ENCODE measurements at regions not wholly inside any gene's neighbourhood (a gene's known extent, or its start where the extent isn't known, plus 50 kb on each side); places are given as distances from the start of the nearest gene placed in this dataset.
A peak's percentile ranks its signal among the peaks of the same experiment; 100 is the strongest.
"Not testable (repeated sequence)": the region's sequence is repeated elsewhere in the genome, so short reads cannot be mapped to it uniquely, and the experiment has no call there.

DNA sequence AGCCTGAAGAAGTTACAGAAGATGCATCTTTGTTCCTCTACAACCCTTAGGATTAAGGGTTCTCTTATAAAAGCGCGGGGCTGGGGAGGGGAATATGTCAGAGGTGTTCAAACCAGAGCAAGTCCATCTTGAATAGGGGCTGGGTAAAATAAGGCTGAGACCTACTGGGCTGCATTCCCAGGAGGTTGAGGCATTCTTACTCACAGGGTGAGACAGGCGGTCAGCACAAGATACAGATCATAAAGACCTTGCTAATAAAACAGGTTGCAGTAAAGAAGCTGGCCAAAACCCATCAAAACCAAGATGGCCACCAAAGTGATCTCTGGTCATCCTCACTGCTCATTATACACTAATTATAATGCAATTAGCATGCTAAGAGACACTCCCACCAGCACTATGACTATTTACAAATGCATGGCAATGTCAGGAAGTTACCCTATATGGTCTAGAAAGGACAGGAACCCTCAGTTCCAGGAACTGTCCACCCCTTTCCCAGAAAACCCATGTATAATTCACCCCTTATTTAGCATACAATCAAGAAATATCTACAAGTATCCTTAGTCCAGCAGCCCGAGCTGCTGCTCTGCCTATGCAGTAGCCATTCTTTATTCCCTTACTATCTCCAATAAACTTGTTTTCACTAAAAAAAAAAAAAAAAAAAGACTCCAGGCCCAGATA lies 108.1 kb upstream of the FOXN3 start:
- no peak for DNase-seq (ENCODE audit: low spot score)

DNA sequence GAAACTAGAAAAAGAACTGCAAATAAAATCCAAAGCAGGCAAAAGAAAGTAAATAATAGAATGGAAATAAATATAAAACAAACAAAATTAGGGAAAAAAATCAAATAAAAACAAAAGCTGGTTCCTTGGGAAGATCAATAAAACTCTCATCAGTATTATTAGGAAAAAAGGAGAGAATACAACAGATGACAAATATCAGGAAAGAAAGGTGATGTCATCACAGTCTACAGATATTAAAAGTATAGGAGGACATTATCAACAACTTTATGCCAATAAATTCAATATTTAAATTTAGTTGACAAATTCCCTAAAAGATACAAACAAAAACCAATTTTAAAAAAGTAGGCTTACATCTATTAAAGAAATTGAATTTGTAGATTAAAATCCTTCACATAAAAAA lies 107.4 kb upstream of the FOXN3 start:
- no peak for DNase-seq (ENCODE audit: low spot score)

DNA sequence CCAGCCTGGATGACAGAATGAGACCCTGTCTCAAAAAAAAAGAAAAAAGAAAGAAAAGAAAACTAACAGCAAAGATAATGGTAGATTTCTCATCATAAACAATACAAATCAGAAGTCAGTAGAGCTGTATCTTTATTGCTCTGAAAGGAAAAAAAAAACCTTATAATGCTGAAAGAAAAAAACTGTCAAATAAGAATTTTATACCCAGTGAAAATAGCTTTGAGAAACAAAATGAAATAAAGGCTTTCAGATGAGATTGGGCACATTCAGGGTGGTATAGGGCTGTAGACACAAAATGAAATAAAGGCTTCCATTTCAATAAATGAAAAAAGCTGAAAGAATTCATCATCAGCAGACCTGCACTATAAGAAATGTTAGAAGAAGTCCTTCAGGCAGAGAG lies 105.0 kb upstream of the FOXN3 start:
- no peak for DNase-seq (ENCODE audit: low spot score)

DNA sequence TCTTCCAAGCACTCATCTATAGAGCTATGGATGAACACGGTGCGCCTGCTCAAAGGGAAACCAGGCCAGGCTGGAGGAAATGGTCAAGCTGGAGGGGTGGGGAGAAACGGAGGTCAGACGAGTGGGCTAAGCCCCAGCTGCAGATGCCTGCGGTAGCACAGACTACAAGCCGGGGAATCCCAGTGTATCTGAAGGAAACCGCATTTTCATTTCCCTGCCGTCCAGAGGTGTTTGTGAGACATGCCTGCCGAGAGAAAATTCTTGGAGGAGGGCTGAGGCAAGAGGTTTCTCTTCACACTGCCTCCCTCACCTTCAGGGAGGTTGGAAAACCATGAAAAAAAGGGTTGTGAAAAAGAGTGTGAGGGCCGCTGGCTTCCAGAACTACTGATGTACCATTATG lies 102.0 kb upstream of the FOXN3 start:
- no peak for DNase-seq (ENCODE audit: low spot score)

DNA sequence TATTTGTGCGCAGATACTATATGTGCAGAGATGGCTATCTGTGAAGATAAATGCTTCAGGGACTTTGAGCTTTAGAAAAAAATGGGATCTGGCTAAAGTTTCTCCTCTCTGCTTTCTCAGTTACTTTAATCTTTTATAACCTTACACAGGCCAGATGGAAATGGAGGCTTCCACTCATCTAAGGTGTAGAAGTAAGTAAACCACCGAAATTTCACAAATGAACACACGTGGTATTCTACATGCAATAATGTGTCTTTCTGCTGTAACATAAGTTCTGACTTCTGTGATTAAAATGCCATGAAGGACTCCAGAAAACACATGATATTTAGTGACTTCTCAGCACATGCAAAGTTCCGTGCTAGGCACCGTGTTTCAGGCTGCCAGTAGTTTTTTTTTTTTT lies 99.1 kb upstream of the FOXN3 start:
- no peak for DNase-seq (ENCODE audit: low spot score)

DNA sequence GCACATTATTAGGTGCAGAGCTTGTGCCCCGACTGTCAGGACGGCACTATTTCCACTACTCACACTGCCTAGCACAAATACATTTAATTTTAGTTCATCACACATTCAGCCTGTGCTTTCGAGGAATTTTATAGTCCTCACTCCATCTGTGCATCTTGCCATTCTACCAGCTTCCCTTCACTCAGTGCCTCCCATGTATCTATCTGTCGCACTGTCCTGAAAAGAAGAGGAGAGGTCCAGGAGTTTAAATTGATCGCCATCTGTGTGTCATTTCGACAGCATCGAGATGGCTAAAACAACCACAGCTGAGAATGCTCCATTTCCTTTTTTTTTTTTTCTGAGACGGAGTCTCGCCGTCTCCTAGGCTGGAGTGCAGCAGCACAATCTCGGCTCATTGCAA lies 97.6 kb upstream of the FOXN3 start:
- DNase-seq (ENCODE audit: low spot score) = no peak

DNA sequence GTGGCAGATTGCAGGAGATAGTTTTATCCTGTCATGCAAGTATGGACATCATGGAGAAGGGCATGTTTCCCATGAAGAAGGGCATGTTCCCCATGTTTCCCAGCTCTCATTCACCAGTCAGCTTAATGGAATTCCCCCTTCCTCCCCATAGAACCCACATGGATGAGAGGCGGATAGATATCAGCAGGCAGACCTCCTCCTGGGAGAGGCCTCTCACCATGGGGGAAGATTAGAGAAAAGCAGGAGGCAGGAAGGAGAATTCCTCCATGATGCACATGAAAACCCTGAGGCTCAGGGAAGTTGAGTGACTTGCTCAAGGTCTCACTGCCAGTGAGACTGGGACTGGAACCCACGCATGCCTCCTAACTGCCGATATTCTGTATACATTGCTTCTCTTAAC lies 92.9 kb upstream of the FOXN3 start:
- DNase-seq (ENCODE audit: low spot score) = no peak

DNA sequence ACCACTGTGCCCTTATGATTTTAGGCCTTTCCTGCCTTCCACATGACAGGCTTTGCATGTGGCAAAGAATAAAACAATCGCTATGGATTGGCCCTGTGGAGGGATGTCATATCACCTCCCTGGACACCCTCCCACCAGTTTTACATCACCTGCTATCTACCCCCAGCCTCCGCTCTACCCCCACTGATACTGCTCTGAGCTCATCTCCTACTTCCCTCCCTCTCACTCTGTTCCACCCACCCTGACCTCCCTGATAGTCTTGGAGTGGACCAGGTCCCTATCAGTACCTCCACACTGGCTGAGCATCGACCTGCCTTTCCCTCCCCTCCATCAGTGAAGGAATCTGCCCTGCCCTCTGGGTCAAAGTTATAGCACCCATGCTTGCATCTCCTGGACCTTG lies 91.8 kb upstream of the FOXN3 start:
- no peak for DNase-seq (ENCODE audit: low spot score)

DNA sequence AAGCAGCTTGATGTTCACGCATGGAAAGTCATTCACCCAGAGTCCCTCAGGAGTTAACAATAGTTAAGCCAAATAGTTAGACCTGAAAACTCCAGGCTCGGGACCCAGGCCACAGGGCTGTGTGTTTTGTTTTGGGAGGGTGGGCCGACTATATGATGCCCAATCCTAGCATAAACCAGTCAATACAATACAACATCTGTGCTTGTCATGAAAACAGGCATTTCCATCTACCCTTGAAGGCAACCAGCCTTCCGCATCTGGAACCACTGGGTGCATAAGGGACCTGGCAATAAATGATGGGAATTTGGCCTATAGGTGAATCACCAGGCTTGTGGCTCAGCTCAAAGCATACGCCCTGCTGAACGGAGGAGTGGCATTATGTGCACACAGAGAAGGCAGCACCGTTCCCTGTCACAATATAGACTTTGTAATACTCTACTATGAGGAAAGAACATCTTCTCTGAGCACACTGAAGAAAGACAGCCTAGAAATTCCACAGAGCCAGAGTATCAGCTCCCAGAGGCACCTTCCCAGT lies 91.0 kb upstream of the FOXN3 start:
- DNase-seq (ENCODE audit: low spot score) = no peak

DNA sequence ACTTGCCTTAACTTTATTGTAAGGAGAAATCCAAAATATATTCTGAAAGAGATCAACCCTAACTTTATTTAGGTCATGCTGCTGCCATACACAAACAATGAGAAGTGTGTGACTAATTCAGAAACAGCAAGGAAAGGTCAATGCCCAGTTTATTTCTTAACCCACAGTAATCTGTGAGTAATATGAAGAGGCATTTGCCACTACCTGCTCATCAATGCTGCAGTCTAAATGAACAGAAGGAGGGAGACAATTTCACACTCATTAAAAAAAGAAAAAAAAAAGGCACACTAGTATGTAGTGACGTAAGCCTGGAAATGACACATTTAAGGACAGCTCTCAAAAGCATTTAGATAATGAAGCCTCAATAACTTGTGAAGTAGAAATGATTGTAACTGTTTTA lies 90.5 kb upstream of the FOXN3 start:
- DNase-seq (ENCODE audit: low spot score) = no peak

DNA sequence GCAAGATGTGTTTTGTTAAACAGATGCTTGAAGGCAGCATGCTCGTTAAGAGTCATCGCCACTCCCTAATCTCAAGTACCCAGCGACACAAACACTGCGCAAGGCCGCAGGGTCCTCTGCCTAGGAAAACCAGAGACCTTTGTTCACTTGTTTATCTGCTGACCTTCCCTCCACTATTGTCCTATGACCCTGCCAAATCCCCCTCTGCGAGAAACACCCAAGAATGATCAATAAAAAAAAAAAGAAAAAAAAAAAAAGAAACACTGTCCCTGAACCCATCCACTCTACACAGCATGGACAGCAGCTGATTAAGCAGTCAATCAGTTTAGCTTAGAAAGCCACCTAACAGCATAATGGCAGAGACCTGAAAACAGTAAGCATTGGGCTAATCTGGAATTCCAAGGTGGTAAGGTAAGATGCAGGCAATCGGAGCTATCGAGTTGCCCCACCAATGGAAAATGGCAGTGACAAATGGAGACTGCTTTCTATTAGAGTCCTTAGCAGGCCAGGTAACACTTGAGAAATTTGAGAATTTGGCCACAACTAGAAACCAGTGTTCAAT lies 89.9 kb upstream of the FOXN3 start:
- DNase-seq (ENCODE audit: low spot score) = not testable (repeated sequence)

DNA sequence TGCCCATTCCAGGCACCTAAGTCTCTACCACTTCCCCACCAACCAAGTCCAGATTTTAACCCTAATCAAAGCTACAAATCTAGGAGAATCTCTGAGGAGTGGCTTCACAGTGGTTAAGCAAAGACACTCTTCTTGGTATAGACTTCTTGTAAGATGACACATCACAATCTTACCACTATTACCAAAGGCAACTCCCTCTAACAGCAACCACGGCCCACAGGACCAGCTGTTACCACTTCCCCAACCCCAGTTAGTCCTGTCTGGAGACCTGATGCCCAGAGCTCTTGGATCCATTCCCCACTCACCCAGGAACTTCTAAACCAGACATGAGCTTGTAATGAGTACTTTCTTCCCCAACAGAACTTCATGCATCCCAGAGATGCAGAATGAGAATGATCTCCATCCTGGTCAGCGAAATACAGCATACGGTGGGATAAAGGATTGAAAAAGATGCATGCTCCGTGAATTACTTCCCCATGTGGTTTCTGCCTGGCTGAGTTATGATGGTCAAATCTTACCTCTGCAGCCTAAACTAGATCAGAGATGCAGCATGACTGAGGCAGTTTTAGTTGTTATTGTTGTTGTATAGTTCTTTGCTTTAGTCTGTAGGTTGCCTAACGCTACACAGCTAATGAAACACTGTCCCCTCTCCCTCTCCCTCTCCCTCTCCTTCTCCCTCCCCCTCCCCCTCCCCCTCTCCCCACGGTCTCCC lies 87.7 kb upstream of the FOXN3 start:
- no peak for DNase-seq (ENCODE audit: low spot score)

DNA sequence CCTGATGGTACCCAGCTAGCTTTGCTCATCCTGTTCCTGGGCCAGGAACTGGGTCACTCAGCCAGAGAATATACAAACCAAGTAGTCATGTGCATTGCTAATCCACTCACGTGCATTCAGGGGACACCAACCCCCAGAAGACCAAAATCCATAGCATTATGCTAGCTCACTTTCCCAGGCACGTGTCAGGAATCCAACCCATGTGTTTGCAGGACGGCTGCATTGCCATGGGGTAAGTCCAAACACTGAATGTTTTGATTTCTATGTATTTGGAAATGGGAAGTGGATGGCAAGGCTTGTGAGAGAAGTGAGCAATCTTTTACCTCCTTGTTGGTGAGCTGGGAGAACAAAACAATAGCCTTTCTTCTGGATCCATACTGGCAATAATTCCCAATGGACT lies 87.1 kb upstream of the FOXN3 start:
- no peak for DNase-seq (ENCODE audit: low spot score)

DNA sequence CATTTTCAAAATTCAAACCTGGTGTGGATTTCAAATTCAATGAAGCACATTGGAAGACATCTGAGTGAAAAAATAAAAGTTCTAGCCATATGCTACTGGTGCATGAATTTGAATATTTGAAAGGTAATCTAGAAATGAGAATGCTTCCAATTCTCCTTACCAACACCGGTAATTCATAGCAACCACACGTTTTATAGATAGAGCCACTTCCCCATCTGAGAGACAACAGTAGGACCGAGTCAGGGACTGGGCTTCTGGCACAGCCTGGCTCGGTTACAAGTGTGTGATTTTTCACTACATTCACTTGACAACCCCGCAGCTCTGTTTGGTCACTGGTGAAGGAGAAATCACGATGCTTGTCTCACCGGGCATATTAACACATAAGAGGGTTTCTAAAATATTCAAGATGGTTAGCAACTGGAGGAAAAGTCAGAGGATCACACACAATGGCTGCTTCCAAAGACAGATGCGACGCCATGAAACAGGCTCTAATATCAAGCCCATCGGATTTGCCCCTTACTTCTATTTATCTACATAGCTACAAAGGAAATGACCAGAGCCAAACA lies 86.5 kb upstream of the FOXN3 start:
- DNase-seq (ENCODE audit: low spot score) = no peak

DNA sequence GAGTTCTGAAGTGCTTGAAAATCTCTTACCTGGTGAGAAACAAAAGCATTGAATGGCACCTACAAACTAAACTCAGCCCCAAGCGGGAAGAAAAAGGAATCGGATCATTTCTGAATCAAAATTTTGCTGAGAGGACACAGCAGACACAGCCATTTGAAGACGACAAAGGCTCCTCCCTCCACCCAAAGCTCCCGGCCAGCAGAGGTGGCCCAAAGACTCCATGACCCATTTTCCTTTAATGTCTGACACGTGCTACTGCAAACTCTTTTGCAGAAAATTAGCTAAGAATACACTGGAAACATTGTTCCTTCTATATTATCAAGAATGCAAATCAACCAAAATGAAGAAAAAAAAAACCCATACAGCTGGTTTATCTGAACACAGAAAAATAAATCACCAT lies 85.9 kb upstream of the FOXN3 start:
- no peak for DNase-seq (ENCODE audit: low spot score)

DNA sequence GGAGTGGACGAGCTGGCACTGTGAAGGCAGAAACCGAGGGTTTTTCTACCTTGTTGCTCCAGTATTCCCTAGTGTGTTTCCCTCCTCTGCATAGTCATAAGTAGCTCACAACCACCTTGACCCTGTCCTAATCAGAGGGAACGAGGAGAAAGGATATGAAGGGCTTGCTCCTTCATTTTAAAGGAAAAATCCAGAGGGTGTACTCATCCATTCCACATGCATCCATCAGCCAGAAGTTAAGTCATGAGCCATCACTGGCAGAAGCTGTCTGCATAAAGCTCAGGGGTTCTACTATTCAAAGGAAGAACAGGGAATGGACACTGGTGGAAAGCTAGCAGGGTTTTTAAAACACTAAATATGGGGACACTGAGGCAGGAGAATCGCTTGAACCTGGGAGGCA lies 84.3 kb upstream of the FOXN3 start:
- DNase-seq (ENCODE audit: low spot score) = no peak

DNA sequence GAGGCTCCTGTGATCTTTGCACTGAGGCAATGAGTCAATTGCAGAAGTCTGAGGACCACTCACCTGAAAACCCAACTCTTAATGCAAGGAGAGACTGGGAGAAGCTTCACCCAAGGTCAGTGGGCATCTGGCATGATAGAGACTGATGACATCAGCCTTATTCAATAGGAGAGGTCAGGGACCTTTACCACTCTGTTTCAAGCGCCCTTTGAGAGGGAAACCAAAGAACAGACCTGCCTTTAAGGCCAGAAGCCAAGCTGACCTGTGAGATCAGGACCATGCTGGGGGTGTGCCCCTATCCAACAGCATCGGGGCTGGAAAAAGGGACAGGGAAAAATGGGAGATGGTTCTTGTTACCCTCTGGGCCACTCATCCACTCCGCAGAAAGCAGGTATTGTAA lies 83.3 kb upstream of the FOXN3 start:
- no peak for DNase-seq (ENCODE audit: low spot score)

DNA sequence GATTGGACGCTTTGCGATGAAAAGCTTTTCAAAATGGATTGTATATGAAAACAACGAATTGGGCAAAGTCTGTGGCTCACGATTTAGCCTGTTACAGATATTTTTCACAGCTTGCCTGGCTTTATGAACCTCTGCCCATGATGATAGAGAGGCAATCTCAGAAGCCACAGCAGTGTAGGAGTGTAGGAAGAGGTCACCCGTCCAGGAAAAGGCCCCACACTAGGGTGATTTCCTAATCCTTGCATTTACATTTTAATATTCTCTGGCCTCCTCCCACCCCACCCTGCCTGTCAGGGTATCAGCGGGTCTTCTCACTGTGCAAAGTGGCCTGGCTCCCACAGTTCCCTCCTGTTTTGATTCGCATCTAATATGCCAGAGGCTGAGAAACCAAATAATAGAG lies 81.8 kb upstream of the FOXN3 start:
- no peak for DNase-seq (ENCODE audit: low spot score)

DNA sequence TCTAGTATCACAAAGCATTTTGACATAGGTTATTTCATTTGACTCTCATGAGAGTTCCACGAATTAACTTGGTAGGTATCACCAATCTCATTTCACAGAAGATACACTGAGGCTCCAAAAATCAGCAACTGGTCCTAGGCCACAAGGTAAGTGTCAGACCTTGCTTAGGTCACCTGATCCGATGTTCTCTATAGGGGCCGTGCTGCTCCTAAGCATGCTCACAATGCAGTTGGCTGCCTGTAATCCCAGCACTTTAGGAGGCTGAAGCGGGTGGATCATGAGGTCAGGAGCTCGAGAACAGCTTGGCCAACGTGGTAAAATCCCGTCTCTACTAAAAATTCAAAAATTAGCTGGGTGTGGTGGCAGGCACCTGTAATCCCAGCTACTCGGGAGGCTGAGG lies 78.7 kb upstream of the FOXN3 start:
- DNase-seq (ENCODE audit: low spot score) = no peak

DNA sequence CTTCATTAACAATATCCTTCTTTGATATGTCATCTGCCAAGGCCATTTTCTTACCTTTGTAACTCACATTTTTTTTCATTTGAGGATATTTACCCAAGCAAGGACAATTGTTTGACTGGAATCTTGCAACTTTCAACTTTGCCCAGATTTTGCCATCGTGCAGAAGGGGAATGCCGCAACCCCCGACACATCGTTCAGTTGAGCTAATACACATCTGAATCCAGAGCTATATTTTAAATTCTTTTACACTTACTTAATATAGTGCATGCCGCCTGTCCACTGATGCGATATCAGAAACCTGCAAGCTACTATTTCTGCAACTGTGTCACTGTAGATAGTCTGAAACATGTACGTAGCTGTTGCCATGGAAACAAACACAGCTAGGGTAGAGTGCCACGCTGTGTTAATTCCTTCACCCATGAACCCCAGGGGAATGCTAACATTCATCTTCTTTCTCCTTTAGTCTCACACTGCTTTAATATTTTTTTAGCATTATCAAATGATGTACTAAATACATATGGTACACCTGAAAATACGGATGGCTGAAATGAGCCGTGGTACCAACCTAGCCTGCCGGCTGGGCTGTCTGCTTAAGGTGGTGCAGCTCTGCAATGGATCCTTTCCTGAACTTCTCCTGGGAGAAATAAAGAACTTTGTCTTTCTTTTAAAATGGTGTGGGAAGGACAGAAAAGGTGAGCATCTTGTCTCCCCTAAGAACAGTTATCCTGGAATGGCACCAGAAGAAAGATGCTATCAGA lies 77.0 kb upstream of the FOXN3 start:
- peak; percentile 55 for DNase-seq (ENCODE audit: low spot score)

DNA sequence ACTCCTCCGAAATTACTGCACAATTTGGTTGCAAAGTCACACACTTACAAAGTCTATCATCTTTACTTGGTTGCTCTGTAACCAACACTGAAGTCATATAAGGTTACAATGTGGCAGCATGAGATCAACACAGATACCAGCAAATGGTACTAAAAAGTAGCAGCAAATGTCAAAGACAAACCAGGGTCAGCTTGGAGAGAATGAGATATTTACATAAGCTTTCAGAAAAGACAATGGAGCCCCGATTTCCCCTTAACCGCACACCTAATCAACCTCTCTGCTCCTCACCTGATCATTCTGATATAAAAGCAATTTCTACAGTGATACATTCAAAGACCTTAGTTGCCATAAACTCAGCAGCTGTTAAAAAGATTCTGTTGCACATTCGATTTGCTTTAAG lies 76.4 kb upstream of the FOXN3 start:
- DNase-seq (ENCODE audit: low spot score) = no peak

DNA sequence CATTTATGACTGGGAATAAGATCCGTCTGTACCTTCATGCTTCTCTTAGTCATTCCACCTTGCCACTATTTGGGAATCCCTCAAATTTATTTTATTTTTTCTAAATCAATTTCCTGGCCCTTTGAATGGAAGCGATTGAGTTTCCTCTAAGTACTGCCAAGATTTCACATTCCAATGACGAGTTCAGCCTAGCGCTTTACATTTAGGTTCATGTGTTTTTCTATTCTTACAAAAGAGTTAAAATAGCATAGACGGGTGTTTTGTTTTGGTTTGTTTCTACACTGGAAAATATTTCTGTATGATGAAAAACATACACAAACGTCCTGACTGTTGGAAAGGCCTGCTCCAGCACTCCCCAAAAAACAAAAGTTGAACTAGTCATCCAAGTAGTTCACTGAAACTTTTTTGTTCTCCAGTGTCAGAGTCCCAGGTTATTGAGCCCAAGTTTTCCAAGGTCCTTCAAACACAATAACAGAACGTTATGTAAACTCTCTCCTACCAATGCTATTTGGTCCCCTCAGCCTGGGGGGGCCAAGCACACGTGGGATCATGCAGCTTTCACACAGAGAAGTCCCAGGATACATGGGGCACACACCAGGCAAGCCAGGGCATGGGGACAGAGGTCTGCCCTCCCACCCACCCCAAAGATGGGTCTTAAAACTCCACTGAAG lies 74.8 kb upstream of the FOXN3 start:
- no peak for DNase-seq (ENCODE audit: low spot score)

Measured in Ammon's horn (tissue), 1 donor.